Keratinocyte (primary cell): ENCODE measurements at regions not wholly inside any gene's neighbourhood (a gene's known extent, or its start where the extent isn't known, plus 50 kb on each side); places are given as distances from the start of the nearest gene placed in this dataset.

Experiments
- DNase-seq: peaks from one replicate; pipeline ENCODE4 v3.0.0-alpha.2; 2011; ENCODE audit warnings: low read depth, missing footprints, low spot score
- FAIRE-seq: peaks from 2 replicates; lab custom pipeline; 2011; peaks lifted over from hg19 to GRCh38; lab: Jason Lieb, UNC
- H2AFZ ChIP-seq: 2 replicates; pipeline ENCODE4 v1.6.0; 2012; ENCODE audit warnings: low read length, control low read depth, inconsistent platforms; ENCODE audit not compliant: control insufficient read depth
- H3K27ac ChIP-seq: 2 replicates; pipeline ENCODE4 v1.5.1; 2011; ENCODE audit warnings: low read length; ENCODE audit not compliant: control insufficient read depth, insufficient read depth
- H3K27me3 ChIP-seq: 3 replicates; pipeline ENCODE4 v1.6.0; 2011; ENCODE audit warnings: low read length; ENCODE audit not compliant: control insufficient read depth, insufficient read depth; ENCODE audit errors: extremely low read depth
- H3K36me3 ChIP-seq, 2 experiments: 2 replicates in 1 of 2; 3 replicates in 1 of 2; pipeline ENCODE4 v1.5.1; 2011; ENCODE audit warnings: low read length in 2 of 2, mild to moderate bottlenecking in 1 of 2; ENCODE audit not compliant: control insufficient read depth in 2 of 2, insufficient read depth in 2 of 2; ENCODE audit errors: extremely low read depth in 1 of 2
- H3K4me1 ChIP-seq: 3 replicates; pipeline ENCODE4 v1.5.1; 2011; ENCODE audit warnings: low read length; ENCODE audit not compliant: control insufficient read depth, insufficient read depth; ENCODE audit errors: extremely low read depth
- H3K4me2 ChIP-seq: 3 replicates; pipeline ENCODE4 v1.6.0; 2011; ENCODE audit warnings: low read depth, low read length; ENCODE audit not compliant: control insufficient read depth, insufficient read depth; ENCODE audit errors: extremely low read depth
- H3K4me3 ChIP-seq, 3 experiments: fragments of 200-600 bp in 1 of 3; sonication (generic) in 1 of 3; 2 replicates in 2 of 3; 3 replicates in 1 of 3; pipeline ENCODE4 v1.5.1; 2011 to 2016; ENCODE audit warnings: low read length in 3 of 3, mild to moderate bottlenecking in 3 of 3, control low read depth in 2 of 3, inconsistent platforms in 1 of 3, low read depth in 1 of 3, mixed read lengths in 1 of 3, mixed run types in 1 of 3, moderate library complexity in 1 of 3; ENCODE audit not compliant: control insufficient read depth in 2 of 3, insufficient read depth in 2 of 3; ENCODE audit errors: extremely low read depth in 1 of 3
- H3K79me2 ChIP-seq: 2 replicates; pipeline ENCODE4 v1.6.0; 2012; ENCODE audit warnings: low read length; ENCODE audit not compliant: control insufficient read depth, insufficient read depth
- H3K9ac ChIP-seq: 3 replicates; pipeline ENCODE4 v1.6.0; 2011; ENCODE audit warnings: low read length; ENCODE audit not compliant: control insufficient read depth, insufficient read depth; ENCODE audit errors: extremely low read depth
- H3K9me1 ChIP-seq: 3 replicates; pipeline ENCODE4 v1.6.0; 2011; ENCODE audit warnings: low read length; ENCODE audit not compliant: control insufficient read depth, insufficient read depth; ENCODE audit errors: extremely low read depth
- H3K9me3 ChIP-seq: 2 replicates; pipeline ENCODE4 v1.5.1; 2012; ENCODE audit warnings: low read depth, low read length; ENCODE audit not compliant: control insufficient read depth
- H4K20me1 ChIP-seq: 3 replicates; pipeline ENCODE4 v1.6.0; 2011; ENCODE audit warnings: low read length; ENCODE audit not compliant: control insufficient read depth, insufficient read depth; ENCODE audit errors: extremely low read depth
- EZH2 ChIP-seq: IDR thresholded peaks from one replicate; pipeline ENCODE4 v1.6.1; 2012; ENCODE audit warnings: inconsistent platforms, mild to moderate bottlenecking, low read length, moderate library complexity
- dilution Hi-C: fragments of 300-500 bp; cut with MboI; formaldehyde crosslinking; loops from one replicate; pipeline ENCODE4 v1.7.0; 2020; ENCODE audit warnings: low sequenced_read_pairs; ENCODE audit not compliant: extremely low pct_ligation_motif_present
- TF ChIP-seq, protein P1 (sequence below), 3 experiments: IDR thresholded peaks in 1 of 3; conservative IDR thresholded peaks in 1 of 3; optimal IDR thresholded peaks in 1 of 3; 2 replicates in 2 of 3; 3 replicates in 1 of 3; pipeline versions ENCODE3 to v1.5.1; 2011; ENCODE audit warnings: low read length in 3 of 3, mild to moderate bottlenecking in 3 of 3, moderate library complexity in 2 of 3, control low read depth in 1 of 3, inconsistent platforms in 1 of 3; ENCODE audit not compliant: insufficient read depth in 2 of 3; ENCODE audit errors: extremely low read depth in 1 of 3

- Histone ChIP-seq H2AFZ (no peak overlapping the region), H3K9me3 (no peaks in the 10 kb centered on the region), H3K9ac (no peak overlapping the region), H3K36me3 (no peaks in the 10 kb centered on the region), H3K9me1 (no peaks in the 10 kb centered on the region), H3K79me2 (no peaks in the 10 kb centered on the region), H3K4me3 (no peak overlapping the region), H4K20me1 (no peaks in the 10 kb centered on the region), H3K27me3 (no peaks in the 10 kb centered on the region), H3K4me1 (peaks cover 5% of the 10 kb centered on the region), H3K4me2 (no peak overlapping the region), H3K27ac (no peak overlapping the region)
- FAIRE-seq (no peak), DNase-seq (no peak)
- dilution Hi-C loops = no loop called here
- TF ChIP-seq, protein P1, sequence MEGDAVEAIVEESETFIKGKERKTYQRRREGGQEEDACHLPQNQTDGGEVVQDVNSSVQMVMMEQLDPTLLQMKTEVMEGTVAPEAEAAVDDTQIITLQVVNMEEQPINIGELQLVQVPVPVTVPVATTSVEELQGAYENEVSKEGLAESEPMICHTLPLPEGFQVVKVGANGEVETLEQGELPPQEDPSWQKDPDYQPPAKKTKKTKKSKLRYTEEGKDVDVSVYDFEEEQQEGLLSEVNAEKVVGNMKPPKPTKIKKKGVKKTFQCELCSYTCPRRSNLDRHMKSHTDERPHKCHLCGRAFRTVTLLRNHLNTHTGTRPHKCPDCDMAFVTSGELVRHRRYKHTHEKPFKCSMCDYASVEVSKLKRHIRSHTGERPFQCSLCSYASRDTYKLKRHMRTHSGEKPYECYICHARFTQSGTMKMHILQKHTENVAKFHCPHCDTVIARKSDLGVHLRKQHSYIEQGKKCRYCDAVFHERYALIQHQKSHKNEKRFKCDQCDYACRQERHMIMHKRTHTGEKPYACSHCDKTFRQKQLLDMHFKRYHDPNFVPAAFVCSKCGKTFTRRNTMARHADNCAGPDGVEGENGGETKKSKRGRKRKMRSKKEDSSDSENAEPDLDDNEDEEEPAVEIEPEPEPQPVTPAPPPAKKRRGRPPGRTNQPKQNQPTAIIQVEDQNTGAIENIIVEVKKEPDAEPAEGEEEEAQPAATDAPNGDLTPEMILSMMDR (optimal IDR thresholded peaks at IDR 0.05 in 1 of 3, IDR thresholded peaks at IDR 0.05 in 1 of 3, conservative IDR thresholded peaks at IDR 0.05 in 1 of 3; ENCODE audit: extremely low read depth in 1 of 3, insufficient read depth in 2 of 3, low read length in 3 of 3) = no peak
- no peak for TF ChIP-seq EZH2
Measured at GRCh38 chr10:128901236-128901635, 565.8 kb upstream of the MGMT start.

DNA sequence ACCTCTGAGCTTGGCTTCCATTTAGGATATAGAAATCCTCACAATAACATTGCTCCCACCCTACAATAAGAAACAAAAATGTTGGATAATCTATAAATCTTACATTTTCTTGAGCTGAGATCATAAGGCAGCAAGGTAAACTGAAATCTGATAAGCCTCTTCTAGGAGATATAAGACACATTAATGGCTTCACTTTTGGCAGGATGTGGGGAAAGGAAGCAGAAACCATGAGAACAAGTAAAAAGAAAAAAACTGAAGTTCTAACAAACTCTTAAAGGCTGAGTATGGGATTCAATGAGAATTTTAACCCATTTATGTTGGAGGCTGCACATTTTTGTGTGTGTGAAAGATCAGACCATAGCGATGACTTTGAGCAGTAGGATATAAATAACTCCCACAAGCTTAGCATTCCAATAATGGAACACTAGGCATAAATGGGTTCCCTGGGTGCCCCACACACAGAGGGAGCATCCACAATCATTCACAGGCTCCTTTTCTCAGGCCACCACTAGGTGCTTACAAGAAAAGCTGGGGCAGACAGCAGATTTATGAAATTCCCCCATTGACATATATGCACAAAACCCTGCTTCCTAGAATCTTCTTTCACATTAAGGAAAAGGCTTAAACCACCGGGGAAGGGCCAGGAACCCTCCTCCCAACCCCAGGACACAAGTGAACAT is 564.9 kb upstream of the MGMT start:
- no peak overlapping the region for H3K9ac ChIP-seq
- no peak overlapping the region for H3K27ac ChIP-seq
- peaks cover 12% of the 10 kb centered on the region for H3K4me1 ChIP-seq
- H3K36me3 ChIP-seq = no peaks in the 10 kb centered on the region
- H3K27me3 ChIP-seq = no peaks in the 10 kb centered on the region
- FAIRE-seq = no peak
- no peaks in the 10 kb centered on the region for H4K20me1 ChIP-seq
- TF ChIP-seq, protein P1 (optimal IDR thresholded peaks at IDR 0.05 in 1 of 3, IDR thresholded peaks at IDR 0.05 in 1 of 3, conservative IDR thresholded peaks at IDR 0.05 in 1 of 3; ENCODE audit: extremely low read depth in 1 of 3, insufficient read depth in 2 of 3, low read length in 3 of 3) = no peak
- TF ChIP-seq EZH2 = no peak
- no peak for DNase-seq
- H3K4me3 ChIP-seq = no peak overlapping the region
- no peaks in the 10 kb centered on the region for H3K9me1 ChIP-seq
- H3K79me2 ChIP-seq = no peaks in the 10 kb centered on the region
- no peak overlapping the region for H3K4me2 ChIP-seq
- H2AFZ ChIP-seq = no peak overlapping the region
- dilution Hi-C loops = no loop called here
- H3K9me3 ChIP-seq = no peaks in the 10 kb centered on the region
